Activated naive CD8-positive, alpha-beta T cell (primary cell): ENCODE measurements at regions not wholly inside any gene's neighbourhood (a gene's known extent, or its start where the extent isn't known, plus 50 kb on each side); places are given as distances from the start of the nearest gene placed in this dataset.
"Not testable (repeated sequence)": the region's sequence is repeated elsewhere in the genome, so short reads cannot be mapped to it uniquely, and the experiment has no call there.

Experiments
- H3K27ac Mint-ChIP-seq: one replicate; pipeline ENCODE4 v1.8.0; 2021; ENCODE audit warnings: mixed read lengths
- H3K27me3 Mint-ChIP-seq: one replicate; pipeline ENCODE4 v1.8.0; 2021; ENCODE audit warnings: mixed read lengths
- H3K36me3 Mint-ChIP-seq: one replicate; pipeline ENCODE4 v1.8.0; 2021; ENCODE audit warnings: mixed read lengths
- H3K4me1 Mint-ChIP-seq: one replicate; pipeline ENCODE4 v1.8.0; 2021; ENCODE audit warnings: low read depth, mixed read lengths
- H3K4me3 Mint-ChIP-seq: one replicate; pipeline ENCODE4 v1.8.0; 2021; ENCODE audit warnings: mild to moderate bottlenecking, mixed read lengths
- H3K9me3 Mint-ChIP-seq: one replicate; pipeline ENCODE4 v1.8.0; 2021; ENCODE audit warnings: low read depth, mixed read lengths

DNA sequence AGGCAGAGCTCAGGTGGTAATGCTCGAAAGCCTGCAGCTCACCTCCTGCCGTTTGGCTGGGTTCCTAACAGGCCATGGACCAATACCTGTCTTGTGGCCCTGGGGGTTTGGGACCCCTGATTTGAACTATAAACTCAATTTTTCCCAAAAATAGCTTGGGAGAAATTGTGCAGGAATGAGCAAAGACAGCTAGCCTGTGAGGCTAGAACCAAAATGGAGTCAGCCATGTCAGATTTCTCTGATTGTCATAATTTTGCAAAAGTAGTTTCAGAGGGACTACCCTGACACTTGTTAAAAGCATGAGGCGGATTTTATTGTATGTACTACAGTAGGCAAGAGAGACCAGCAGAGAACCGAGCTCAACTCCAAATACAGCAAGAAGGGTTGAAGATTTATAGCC, 91.8 kb downstream of the PPIAL4G start:
- H3K4me3 Mint-ChIP-seq, H3K36me3 Mint-ChIP-seq, H3K27me3 Mint-ChIP-seq, H3K27ac Mint-ChIP-seq, H3K9me3 Mint-ChIP-seq: not testable (repeated sequence)
- H3K4me1 Mint-ChIP-seq = peaks cover 30% of the 10 kb centered on the region

GRCh38 chr1:148389027-148389339, 94.1 kb downstream of the PPIAL4G start:
- Mint-ChIP-seq H3K27ac (peak overlapping the region; percentile 100), H3K27me3 (no peaks in the 10 kb centered on the region), H3K4me3 (peak overlapping the region; percentile 91), H3K4me1 (peaks cover 43% of the 10 kb centered on the region), H3K36me3 (no peaks in the 10 kb centered on the region), H3K9me3 (no peaks in the 10 kb centered on the region)

- H3K27me3 Mint-ChIP-seq = no peaks in the 10 kb centered on the region
- H3K36me3 Mint-ChIP-seq = no peaks in the 10 kb centered on the region
- peak overlapping the region; percentile 100 for H3K27ac Mint-ChIP-seq
- no peaks in the 10 kb centered on the region for H3K9me3 Mint-ChIP-seq
- peaks cover 43% of the 10 kb centered on the region for H3K4me1 Mint-ChIP-seq
- H3K4me3 Mint-ChIP-seq = peak overlapping the region; percentile 91
Measured at GRCh38 chr1:148388260-148389026, 94.7 kb downstream of the PPIAL4G start.

- peak overlapping the region; percentile 91 for H3K4me3 Mint-ChIP-seq
- H3K4me1 Mint-ChIP-seq = peaks cover 46% of the 10 kb centered on the region
- peak overlapping the region; percentile 100 for H3K27ac Mint-ChIP-seq
- H3K9me3 Mint-ChIP-seq, H3K27me3 Mint-ChIP-seq, H3K36me3 Mint-ChIP-seq: not testable (repeated sequence)
Measured at GRCh38 chr1:148387949-148388259, 95.2 kb downstream of the PPIAL4G start.

DNA sequence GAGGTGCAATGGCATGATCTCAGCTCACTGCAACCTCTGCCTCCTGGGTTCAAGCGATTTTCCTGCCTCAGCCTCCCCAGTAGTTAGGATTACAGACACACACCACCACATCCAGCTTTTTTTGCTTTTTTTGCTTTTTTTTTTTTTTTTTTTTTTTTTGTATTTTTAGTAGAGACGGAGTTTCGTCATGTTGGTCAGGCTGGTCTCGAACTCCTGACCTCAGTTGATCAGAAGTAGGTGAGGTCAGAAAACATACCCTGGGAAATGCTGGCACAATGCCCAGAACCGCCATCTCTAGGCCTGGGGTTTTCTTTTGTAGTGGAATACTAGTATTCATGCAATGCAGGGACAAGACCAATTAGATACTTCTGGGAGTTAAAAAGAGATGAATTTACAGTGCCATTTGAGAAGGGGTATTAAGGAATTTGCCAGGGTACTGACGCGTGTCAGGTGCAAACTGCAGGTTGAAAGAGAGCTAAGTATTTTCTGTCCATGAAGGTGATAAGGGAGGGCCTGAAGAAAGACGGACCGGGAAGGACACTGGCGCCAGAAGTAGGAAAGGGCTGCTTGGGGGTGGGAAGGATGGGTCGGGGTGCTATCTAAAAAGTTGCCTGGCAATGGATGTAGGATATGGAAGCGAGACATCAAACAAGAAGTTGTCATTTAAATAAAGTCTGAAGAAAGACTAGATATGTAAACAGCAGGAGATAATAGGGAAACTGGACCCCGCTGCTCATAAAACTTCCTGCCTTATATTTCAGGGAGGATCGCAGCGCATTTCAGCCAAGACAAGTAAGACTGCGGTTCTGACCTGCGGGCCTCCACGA, 95.8 kb downstream of the PPIAL4G start:
- Mint-ChIP-seq H3K4me3 (peak overlapping the region; percentile 91), H3K27ac (peak overlapping the region; percentile 100), H3K4me1 (peaks cover 44% of the 10 kb centered on the region)
- H3K36me3 Mint-ChIP-seq, H3K27me3 Mint-ChIP-seq, H3K9me3 Mint-ChIP-seq: not testable (repeated sequence)

DNA sequence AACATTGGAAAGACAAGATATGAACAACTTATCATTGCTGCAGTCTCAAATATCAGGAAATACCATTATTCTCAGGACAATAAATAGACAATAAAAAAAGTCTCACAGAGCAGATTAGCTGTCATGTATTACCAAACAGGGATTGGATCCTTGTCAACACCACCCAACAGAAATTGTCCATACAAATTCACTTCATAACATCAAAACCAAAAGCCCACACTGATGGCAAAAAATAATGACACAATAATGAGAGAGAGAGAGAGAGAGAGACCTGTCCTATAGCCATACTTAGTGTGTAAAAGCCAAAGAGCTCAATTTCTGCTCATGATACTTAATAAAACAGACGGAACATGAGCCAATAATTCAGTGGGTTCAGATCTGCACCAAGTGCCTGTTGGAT, 96.5 kb downstream of the PPIAL4G start:
- Mint-ChIP-seq H3K4me1 (peaks cover 42% of the 10 kb centered on the region), H3K4me3 (peak overlapping the region; percentile 8), H3K36me3 (no peaks in the 10 kb centered on the region), H3K9me3 (no peaks in the 10 kb centered on the region), H3K27ac (peak overlapping the region; percentile 4), H3K27me3 (no peaks in the 10 kb centered on the region)

GRCh38 chr1:148386031-148386398, 97.1 kb downstream of the PPIAL4G start:
- not testable (repeated sequence) for H3K36me3 Mint-ChIP-seq, H3K4me3 Mint-ChIP-seq, H3K27me3 Mint-ChIP-seq, H3K9me3 Mint-ChIP-seq
- Mint-ChIP-seq H3K27ac (peak overlapping the region; percentile 31), H3K4me1 (peaks cover 42% of the 10 kb centered on the region)

DNA sequence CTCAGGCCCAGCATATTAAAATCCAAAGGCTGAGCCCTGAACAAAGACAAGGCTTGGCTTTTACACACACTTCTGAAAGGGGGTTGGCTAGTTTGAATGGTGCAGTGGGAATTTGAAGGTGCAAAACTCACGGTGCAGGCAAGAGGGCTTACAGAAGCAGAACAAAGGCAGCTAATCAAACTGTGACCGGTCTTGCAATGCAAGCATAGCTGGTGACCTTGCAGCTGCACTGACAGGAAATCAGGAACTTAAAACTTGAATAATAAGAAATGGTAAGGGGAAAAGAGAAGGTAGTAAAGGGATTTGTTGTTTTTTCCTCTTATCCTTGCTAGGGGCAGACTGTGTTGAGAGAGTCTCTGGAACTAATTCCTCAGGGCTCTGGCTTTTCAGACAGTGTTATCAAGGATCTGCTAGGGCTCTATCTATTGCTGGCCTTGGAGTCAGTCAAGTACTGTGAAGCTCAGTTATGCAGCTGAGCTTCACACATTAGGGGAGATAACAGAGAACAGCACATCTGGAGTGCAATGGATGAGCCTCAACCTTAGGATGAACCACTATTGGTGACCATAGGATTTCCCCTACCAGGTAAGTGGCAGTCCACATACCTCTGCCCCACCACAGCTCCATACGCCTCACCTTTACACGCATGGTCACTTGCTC, 97.6 kb downstream of the PPIAL4G start:
- Mint-ChIP-seq H3K9me3 (no peaks in the 10 kb centered on the region), H3K27me3 (no peaks in the 10 kb centered on the region), H3K36me3 (no peaks in the 10 kb centered on the region), H3K4me1 (peaks cover 42% of the 10 kb centered on the region), H3K27ac (peak overlapping the region; percentile 31), H3K4me3 (no peak overlapping the region)

- Mint-ChIP-seq H3K27me3 (no peaks in the 10 kb centered on the region), H3K4me3 (no peak overlapping the region), H3K27ac (no peak overlapping the region), H3K4me1 (peaks cover 35% of the 10 kb centered on the region), H3K9me3 (no peaks in the 10 kb centered on the region), H3K36me3 (no peaks in the 10 kb centered on the region)
Measured at GRCh38 chr1:148383966-148384365, 99.1 kb downstream of the PPIAL4G start.

DNA sequence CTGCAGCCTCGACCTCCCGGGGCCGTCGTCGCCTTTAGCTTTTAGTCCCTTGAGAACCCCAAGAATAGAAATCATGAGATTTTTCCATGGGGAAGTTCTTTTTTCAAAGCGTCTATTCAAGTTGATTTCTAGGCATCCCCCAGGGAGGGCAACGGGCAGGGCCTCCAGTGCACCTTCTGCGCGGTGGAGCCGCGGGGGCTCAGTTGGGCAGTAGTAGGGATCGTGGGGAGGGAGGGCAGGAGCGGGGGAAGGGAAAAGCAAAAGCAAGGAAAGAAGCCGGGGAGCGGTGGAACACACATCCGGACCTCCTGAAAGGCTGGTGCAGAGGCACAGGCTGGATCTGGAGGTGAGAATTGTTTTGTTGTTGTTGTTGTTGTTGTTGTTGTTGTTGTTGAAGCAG, 103.4 kb downstream of the PPIAL4G start:
- Mint-ChIP-seq H3K4me3 (no peak overlapping the region), H3K4me1 (peaks cover 13% of the 10 kb centered on the region), H3K9me3 (no peaks in the 10 kb centered on the region), H3K36me3 (no peaks in the 10 kb centered on the region), H3K27me3 (no peaks in the 10 kb centered on the region), H3K27ac (no peak overlapping the region)

- no peak overlapping the region for H3K27ac Mint-ChIP-seq
- H3K36me3 Mint-ChIP-seq = no peaks in the 10 kb centered on the region
- no peak overlapping the region for H3K4me3 Mint-ChIP-seq
Measured at GRCh38 chr1:148379170-148379500, 104.0 kb downstream of the PPIAL4G start.

DNA sequence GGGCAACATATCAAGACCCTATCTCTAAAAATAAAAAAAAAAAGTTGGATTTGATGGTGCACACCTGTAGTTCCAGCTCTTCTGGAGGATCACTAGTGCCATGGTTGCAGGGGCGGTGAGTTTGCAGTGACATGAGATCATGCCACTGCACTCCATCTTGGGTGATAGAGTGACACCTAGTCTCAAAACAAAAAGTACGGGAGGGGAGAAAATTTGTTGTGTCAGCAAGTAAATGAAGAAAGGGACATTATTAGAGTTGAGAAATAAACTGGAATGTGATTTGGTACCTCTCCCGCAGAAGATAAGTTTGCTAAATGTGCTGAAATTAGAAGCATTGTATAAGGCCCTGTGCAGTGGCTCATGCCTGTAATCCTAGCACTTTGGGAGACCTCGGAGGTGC, 105.1 kb downstream of the PPIAL4G start:
- H3K9me3 Mint-ChIP-seq, H3K36me3 Mint-ChIP-seq, H3K4me3 Mint-ChIP-seq, H3K27me3 Mint-ChIP-seq, H3K27ac Mint-ChIP-seq: not testable (repeated sequence)
- peaks cover 19% of the 10 kb centered on the region for H3K4me1 Mint-ChIP-seq

More at GRCh38 chr1:148379170-148379500, 104.0 kb downstream of the PPIAL4G start:
- Mint-ChIP-seq H3K27me3 (no peaks in the 10 kb centered on the region), H3K9me3 (no peaks in the 10 kb centered on the region), H3K4me1 (peaks cover 13% of the 10 kb centered on the region)

DNA sequence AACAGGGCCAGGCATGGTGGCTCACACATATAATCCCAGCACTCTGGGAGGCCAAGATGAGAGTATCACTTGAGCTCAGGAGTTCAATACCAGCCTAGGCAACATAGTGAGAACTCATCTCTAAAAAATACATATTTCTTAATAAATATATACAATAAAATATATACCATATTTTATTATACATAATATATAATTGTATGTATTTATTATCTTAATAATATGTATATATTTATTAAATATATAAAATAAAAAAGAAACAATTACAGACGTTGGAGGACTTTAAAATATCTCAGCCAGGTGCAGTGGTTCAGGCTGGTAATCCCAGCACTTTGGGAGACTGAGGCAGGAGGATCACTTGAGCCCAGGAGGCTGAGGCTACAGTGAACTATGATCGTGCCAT, 106.1 kb downstream of the PPIAL4G start:
- H3K27me3 Mint-ChIP-seq, H3K9me3 Mint-ChIP-seq, H3K4me3 Mint-ChIP-seq, H3K27ac Mint-ChIP-seq, H3K36me3 Mint-ChIP-seq: not testable (repeated sequence)
- peaks cover 28% of the 10 kb centered on the region for H3K4me1 Mint-ChIP-seq

DNA sequence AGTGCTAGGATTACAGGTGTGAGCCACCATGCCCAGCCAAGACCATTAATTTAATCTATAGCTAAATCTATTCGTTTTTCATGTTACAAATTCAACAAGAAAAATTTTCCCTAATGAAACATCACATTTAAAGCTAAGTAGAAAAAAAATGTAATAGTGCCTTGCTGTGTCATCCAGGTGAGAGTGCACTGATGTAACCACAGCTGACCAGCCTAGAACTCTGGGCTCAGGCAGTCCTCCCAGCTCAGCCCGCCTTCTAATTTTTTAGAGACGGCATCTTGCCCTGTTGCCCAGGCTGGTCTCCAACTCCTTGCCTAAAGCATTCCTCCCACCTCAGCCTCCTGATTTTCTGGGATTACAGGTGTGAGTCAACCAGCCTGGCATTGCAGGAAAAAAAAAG, 109.0 kb downstream of the PPIAL4G start:
- Mint-ChIP-seq H3K4me3 (no peak overlapping the region), H3K27me3 (no peaks in the 10 kb centered on the region), H3K9me3 (no peaks in the 10 kb centered on the region), H3K27ac (peak overlapping the region; percentile 99), H3K4me1 (peaks cover 51% of the 10 kb centered on the region), H3K36me3 (no peaks in the 10 kb centered on the region)

DNA sequence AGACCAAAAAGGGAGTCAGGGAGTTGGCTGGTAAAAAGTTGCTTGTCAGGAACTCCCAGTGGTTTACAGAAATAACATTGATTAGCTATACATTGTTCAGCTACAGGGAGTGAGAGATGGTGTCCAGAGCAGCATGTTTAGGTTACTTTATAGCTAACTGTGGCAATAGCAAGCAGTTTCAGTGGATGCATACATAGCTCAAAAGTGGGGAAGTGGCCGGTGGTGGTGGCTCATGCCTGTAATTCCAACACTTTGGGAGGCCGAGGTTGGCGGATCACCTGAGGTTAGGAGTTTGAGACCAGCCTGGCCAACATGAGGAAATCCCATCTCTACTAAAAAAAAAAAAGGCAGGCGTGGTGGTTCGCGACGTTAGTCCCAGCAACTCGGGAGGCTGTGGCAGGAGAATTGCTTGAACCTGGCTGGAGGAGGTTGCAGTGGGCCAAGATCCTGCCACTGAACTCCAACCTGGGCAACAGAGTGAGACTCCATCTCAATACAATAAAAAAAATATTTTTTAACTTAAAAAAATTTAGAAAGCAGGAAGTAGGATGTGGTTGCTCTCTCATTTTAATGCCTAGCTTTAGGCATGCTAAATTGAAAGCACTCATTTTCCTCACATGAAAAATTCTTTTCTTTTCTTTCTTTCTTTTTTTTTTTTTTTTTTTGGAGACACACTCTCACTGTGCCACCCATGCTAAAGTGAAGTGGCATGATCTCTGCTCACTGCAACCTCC, 109.7 kb downstream of the PPIAL4G start:
- Mint-ChIP-seq H3K27ac (peak overlapping the region; percentile 99), H3K9me3 (no peaks in the 10 kb centered on the region), H3K27me3 (no peaks in the 10 kb centered on the region), H3K4me1 (peaks cover 51% of the 10 kb centered on the region), H3K4me3 (peak overlapping the region; percentile 86), H3K36me3 (no peaks in the 10 kb centered on the region)
